Stromal cell of bone marrow (primary cell): ENCODE measurements at regions not wholly inside any gene's neighbourhood (a gene's known extent, or its start where the extent isn't known, plus 50 kb on each side); places are given as distances from the start of the nearest gene placed in this dataset.
A peak's percentile ranks its signal among the peaks of the same experiment; 100 is the strongest.

Source experiments
- DNase-seq: peaks from one replicate; pipeline ENCODE4 v3.0.0-alpha.2; 2012; ENCODE audit warnings: low read depth

GRCh38 chr3:89762405-89762804, 655.0 kb downstream of the EPHA3 start:
- DNase-seq: no peak

- no peak for DNase-seq
Measured at GRCh38 chr3:89783341-89783927, 676.0 kb downstream of the EPHA3 start.

- DNase-seq: peak; percentile 20
Measured at GRCh38 chr3:89787485-89787884, 680.1 kb downstream of the EPHA3 start.

GRCh38 chr3:89787979-89788378, 680.6 kb downstream of the EPHA3 start:
- DNase-seq: no peak

- no peak for DNase-seq
Measured at GRCh38 chr3:89795506-89795905, 688.1 kb downstream of the EPHA3 start.

GRCh38 chr3:89802881-89803280, 695.5 kb downstream of the EPHA3 start:
- DNase-seq: no peak

GRCh38 chr3:89803711-89804110, 696.3 kb downstream of the EPHA3 start:
- DNase-seq: no peak

GRCh38 chr3:89806166-89806565, 698.7 kb downstream of the EPHA3 start:
- DNase-seq: no peak

- no peak for DNase-seq
Measured at GRCh38 chr3:89808680-89809197, 701.3 kb downstream of the EPHA3 start.

GRCh38 chr3:89813500-89813899, 706.1 kb downstream of the EPHA3 start:
- DNase-seq: no peak

- no peak for DNase-seq
Measured at GRCh38 chr3:89841041-89841440, 733.6 kb downstream of the EPHA3 start.

- DNase-seq: no peak
Measured at GRCh38 chr3:89845053-89845452, 737.6 kb downstream of the EPHA3 start.

GRCh38 chr3:89847955-89848354, 740.5 kb downstream of the EPHA3 start:
- no peak for DNase-seq

GRCh38 chr3:89851974-89852621, 744.7 kb downstream of the EPHA3 start:
- DNase-seq: peak; percentile 17

- no peak for DNase-seq
Measured at GRCh38 chr3:89859757-89860156, 752.3 kb downstream of the EPHA3 start.

- peak; percentile 18 for DNase-seq
Measured at GRCh38 chr3:89867286-89867685, 759.9 kb downstream of the EPHA3 start.

GRCh38 chr3:89876116-89876515, 768.7 kb downstream of the EPHA3 start:
- DNase-seq: no peak

GRCh38 chr3:89877230-89877629, 769.8 kb downstream of the EPHA3 start:
- DNase-seq: no peak

GRCh38 chr3:89889386-89889785, 782.0 kb downstream of the EPHA3 start:
- no peak for DNase-seq

- no peak for DNase-seq
Measured at GRCh38 chr3:89908711-89909213, 801.3 kb downstream of the EPHA3 start.

GRCh38 chr3:89912031-89912430, 804.6 kb downstream of the EPHA3 start:
- DNase-seq: no peak

- no peak for DNase-seq
Measured at GRCh38 chr3:89923921-89924610, 816.6 kb downstream of the EPHA3 start.

- DNase-seq: no peak
Measured at GRCh38 chr3:89925976-89926375, 818.6 kb downstream of the EPHA3 start.
